Hepatocyte (in vitro differentiated cells): ENCODE measurements at regions not wholly inside any gene's neighbourhood (a gene's known extent, or its start where the extent isn't known, plus 50 kb on each side); places are given as distances from the start of the nearest gene placed in this dataset.

Experiments used
- DNase-seq: peaks from one replicate; pipeline ENCODE4 v3.0.0-alpha.2; 2016; ENCODE audit warnings: low spot score
- H2AFZ ChIP-seq: fragments of 200-600 bp; sonication (generic); 2 replicates; pipeline ENCODE4 v1.6.0; 2016; ENCODE audit warnings: antibody characterized with exemption, mild to moderate bottlenecking
- H3K27ac ChIP-seq: fragments of 200-600 bp; sonication (generic); 2 replicates; pipeline ENCODE4 v1.5.1; 2016; ENCODE audit warnings: mild to moderate bottlenecking
- H3K27me3 ChIP-seq: fragments of 200-600 bp; sonication (generic); 2 replicates; pipeline ENCODE4 v1.6.1; 2016
- H3K36me3 ChIP-seq: fragments of 200-600 bp; sonication (generic); replicated peaks from 2 replicates; pipeline ENCODE4 v1.5.1; 2016; ENCODE audit warnings: low read depth; ENCODE audit not compliant: insufficient read depth
- H3K4me1 ChIP-seq: fragments of 200-600 bp; sonication (generic); 2 replicates; pipeline ENCODE4 v1.5.1; 2016; ENCODE audit warnings: mild to moderate bottlenecking, moderate library complexity; ENCODE audit not compliant: insufficient read depth
- H3K4me2 ChIP-seq: fragments of 200-600 bp; sonication (generic); 2 replicates; pipeline ENCODE4 v1.6.0; 2016
- H3K4me3 ChIP-seq: fragments of 200-600 bp; sonication (generic); 2 replicates; pipeline ENCODE4 v1.5.1; 2016; ENCODE audit warnings: mild to moderate bottlenecking
- H3K79me2 ChIP-seq: fragments of 200-600 bp; sonication (generic); 2 replicates; pipeline ENCODE4 v1.6.0; 2017; ENCODE audit warnings: mild to moderate bottlenecking
- H3K9me2 ChIP-seq: fragments of 200-600 bp; sonication (generic); replicated peaks from 2 replicates; pipeline ENCODE4 v1.6.0; 2017; ENCODE audit warnings: mild to moderate bottlenecking; ENCODE audit not compliant: insufficient read depth
- H3K9me3 ChIP-seq: fragments of 200-600 bp; sonication (generic); 2 replicates; pipeline ENCODE4 v1.5.1; 2016; ENCODE audit warnings: low read depth, mild to moderate bottlenecking
- H4K20me1 ChIP-seq: fragments of 200-600 bp; sonication (generic); 2 replicates; pipeline ENCODE4 v1.6.0; 2016; ENCODE audit warnings: mild to moderate bottlenecking; ENCODE audit not compliant: insufficient read depth, poor library complexity, severe bottlenecking
- CTCF ChIP-seq: fragments of 200-600 bp; sonication (generic); IDR thresholded peaks from 2 replicates; pipeline ENCODE4 v1.5.1; 2016; ENCODE audit warnings: antibody characterized with exemption, mild to moderate bottlenecking; ENCODE audit not compliant: poor library complexity
- EZH2 ChIP-seq: fragments of 200-600 bp; sonication (generic); IDR thresholded peaks from 2 replicates; pipeline ENCODE4 v1.6.1; 2016; ENCODE audit warnings: antibody characterized with exemption, mild to moderate bottlenecking, borderline replicate concordance
- EZH2phosphoT487 ChIP-seq: fragments of 200-600 bp; sonication (generic); IDR thresholded peaks from one replicate; pipeline ENCODE4 v1.6.1; 2018; ENCODE audit warnings: antibody characterized with exemption, mild to moderate bottlenecking, low read depth, moderate library complexity; ENCODE audit not compliant: unreplicated experiment, severe bottlenecking
- WGBS: methylation state at CpG from one replicate; pipeline ENCODE4 v1.1.6; 2016; ENCODE audit warnings: low lambda C conversion rate; ENCODE audit errors: missing lambda C conversion rate; 5-methylcytosine and 5-hydroxymethylcytosine counted together

DNA sequence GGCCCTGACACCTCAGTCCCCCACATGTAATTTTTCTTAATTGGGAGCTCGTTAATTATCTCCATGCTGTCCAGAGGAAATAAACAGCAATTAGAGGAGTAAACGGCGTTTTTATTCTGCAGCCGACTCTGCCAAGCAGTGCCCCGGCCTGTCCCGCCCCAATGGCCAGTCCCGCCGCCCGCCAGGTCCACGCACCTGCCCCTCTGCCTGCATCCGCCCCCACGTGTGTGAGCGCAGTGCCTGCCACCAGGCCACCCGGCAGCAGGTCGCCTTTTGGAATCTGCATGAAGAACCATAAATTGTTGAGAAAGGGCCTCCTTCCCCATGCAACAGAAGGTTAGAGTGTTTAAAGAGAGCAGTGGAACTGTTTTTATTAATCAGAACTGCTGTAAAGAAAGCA is 87.5 kb upstream of the LINGO1 start:
- no peaks in the 10 kb centered on the region for H3K36me3 ChIP-seq
- H3K4me2 ChIP-seq: no peak overlapping the region
- H3K9me2 ChIP-seq: no peaks in the 10 kb centered on the region
- TF ChIP-seq EZH2 (no peak), CTCF (no peak), EZH2phosphoT487 (no peak)
- WGBS: 82% methylated on average over 15 of the region's 15 CpGs
- no peak overlapping the region for H2AFZ ChIP-seq
- no peaks in the 10 kb centered on the region for H4K20me1 ChIP-seq
- no peak for DNase-seq
- no peak overlapping the region for H3K27ac ChIP-seq
- peaks cover 8% of the 10 kb centered on the region for H3K4me1 ChIP-seq
- no peak overlapping the region for H3K4me3 ChIP-seq
- H3K27me3 ChIP-seq: no peaks in the 10 kb centered on the region
- H3K9me3 ChIP-seq: no peaks in the 10 kb centered on the region
- no peaks in the 10 kb centered on the region for H3K79me2 ChIP-seq

GRCh38 chr15:77719450-77719849 is 86.7 kb upstream of the LINGO1 start:
- Histone ChIP-seq H3K27me3 (no peaks in the 10 kb centered on the region), H3K4me1 (peaks cover 8% of the 10 kb centered on the region), H3K4me2 (no peak overlapping the region), H3K4me3 (no peak overlapping the region), H3K36me3 (no peaks in the 10 kb centered on the region), H2AFZ (no peak overlapping the region), H3K9me3 (no peaks in the 10 kb centered on the region), H4K20me1 (no peaks in the 10 kb centered on the region), H3K79me2 (no peaks in the 10 kb centered on the region), H3K9me2 (no peaks in the 10 kb centered on the region), H3K27ac (no peak overlapping the region)
- DNase-seq: no peak
- WGBS: 86% methylated on average over 11 of the region's 11 CpGs
- no peak for TF ChIP-seq EZH2
- TF ChIP-seq CTCF: no peak
- TF ChIP-seq EZH2phosphoT487: no peak

- H3K27ac ChIP-seq: no peak overlapping the region
- H3K79me2 ChIP-seq: no peaks in the 10 kb centered on the region
- no peaks in the 10 kb centered on the region for H4K20me1 ChIP-seq
- no peak overlapping the region for H2AFZ ChIP-seq
- WGBS: 75% methylated on average over 14 of the region's 14 CpGs
- TF ChIP-seq EZH2phosphoT487: no peak
- TF ChIP-seq EZH2: no peak
- no peak for TF ChIP-seq CTCF
- H3K9me2 ChIP-seq: no peaks in the 10 kb centered on the region
- H3K4me3 ChIP-seq: no peak overlapping the region
- H3K4me1 ChIP-seq: peaks cover 8% of the 10 kb centered on the region
- H3K4me2 ChIP-seq: no peak overlapping the region
- no peaks in the 10 kb centered on the region for H3K36me3 ChIP-seq
- H3K9me3 ChIP-seq: no peaks in the 10 kb centered on the region
- DNase-seq: peak; percentile 12
- no peaks in the 10 kb centered on the region for H3K27me3 ChIP-seq
Observed at GRCh38 chr15:77717333-77717990, 84.8 kb upstream of the LINGO1 start.
